ENCODE measurements at regions not wholly inside any gene's neighbourhood (a gene's known extent, or its start where the extent isn't known, plus 50 kb on each side); places are given as distances from the start of the nearest gene placed in this dataset.

DNA sequence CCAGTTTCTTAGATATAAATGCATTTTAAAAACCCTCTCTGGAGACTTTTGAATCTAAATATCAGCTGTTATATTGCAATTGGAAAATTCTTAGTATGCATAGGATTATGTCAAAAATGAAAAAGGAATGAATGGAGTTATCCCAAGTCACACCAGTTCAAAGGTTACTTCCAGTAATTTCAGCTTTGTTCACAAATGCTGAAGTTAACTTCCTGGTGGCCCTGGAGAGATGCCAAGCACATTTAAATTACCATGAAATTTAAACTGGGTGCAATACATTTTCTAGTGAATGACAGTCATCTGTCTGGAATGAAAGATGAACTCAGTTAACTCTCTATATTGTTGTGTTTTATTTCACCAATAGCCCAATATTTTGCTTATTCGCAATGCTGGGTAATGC is 753.9 kb downstream of the SUCLG1 start:
- no peak for DNase-seq (ENCODE audit: low read depth)
- TF ChIP-seq, protein P1, sequence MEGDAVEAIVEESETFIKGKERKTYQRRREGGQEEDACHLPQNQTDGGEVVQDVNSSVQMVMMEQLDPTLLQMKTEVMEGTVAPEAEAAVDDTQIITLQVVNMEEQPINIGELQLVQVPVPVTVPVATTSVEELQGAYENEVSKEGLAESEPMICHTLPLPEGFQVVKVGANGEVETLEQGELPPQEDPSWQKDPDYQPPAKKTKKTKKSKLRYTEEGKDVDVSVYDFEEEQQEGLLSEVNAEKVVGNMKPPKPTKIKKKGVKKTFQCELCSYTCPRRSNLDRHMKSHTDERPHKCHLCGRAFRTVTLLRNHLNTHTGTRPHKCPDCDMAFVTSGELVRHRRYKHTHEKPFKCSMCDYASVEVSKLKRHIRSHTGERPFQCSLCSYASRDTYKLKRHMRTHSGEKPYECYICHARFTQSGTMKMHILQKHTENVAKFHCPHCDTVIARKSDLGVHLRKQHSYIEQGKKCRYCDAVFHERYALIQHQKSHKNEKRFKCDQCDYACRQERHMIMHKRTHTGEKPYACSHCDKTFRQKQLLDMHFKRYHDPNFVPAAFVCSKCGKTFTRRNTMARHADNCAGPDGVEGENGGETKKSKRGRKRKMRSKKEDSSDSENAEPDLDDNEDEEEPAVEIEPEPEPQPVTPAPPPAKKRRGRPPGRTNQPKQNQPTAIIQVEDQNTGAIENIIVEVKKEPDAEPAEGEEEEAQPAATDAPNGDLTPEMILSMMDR (IDR thresholded peaks at IDR 0.05; ENCODE audit: control insufficient read depth, insufficient read depth, low read depth, low read length, missing control alignments) = no peak
- no peak overlapping the region for H3K4me3 ChIP-seq (ENCODE audit: control insufficient read depth, low read depth, low read length)

DNA sequence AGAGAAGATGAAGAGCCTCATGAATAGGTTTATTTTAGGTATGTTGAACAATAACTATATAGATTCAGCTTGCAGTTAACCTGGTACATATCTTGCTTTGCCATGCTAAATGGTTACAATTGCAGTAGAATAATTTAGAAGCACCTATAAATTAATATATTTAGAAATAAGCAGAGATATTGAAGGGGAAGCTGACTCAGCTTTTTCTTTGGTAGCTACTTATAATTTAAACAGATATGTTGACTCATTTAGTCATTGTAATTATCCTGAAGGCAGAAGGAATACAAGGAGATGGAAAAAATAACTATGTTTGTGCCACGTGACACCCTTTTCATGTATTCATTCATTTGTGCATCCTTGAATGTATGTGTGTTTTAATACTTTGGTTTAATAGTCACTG is 755.5 kb downstream of the SUCLG1 start:
- DNase-seq (ENCODE audit: low read depth) = no peak
- H3K4me3 ChIP-seq (ENCODE audit: control insufficient read depth, low read depth, low read length) = no peak overlapping the region
- TF ChIP-seq, protein P1 (IDR thresholded peaks at IDR 0.05; ENCODE audit: control insufficient read depth, insufficient read depth, low read depth, low read length, missing control alignments) = no peak

DNA sequence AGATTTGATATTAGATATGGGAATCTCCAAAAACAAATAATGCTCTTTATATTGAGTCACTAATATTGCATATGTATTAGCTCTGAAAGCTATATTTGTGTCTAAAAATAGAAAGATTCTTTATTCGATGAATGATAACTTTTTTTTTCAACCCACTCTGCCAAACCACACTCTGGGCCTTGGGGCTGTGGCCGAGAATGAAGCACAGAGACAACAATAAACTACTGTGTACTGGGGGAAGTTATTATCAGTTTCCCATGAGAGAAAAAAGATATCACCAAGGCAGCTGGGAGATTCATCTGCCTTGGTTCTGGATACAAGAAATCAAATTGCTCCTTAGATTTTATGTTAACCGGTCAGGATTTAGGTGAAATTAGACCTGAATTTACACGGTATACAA is 762.2 kb downstream of the SUCLG1 start:
- DNase-seq (ENCODE audit: low read depth) = no peak
- no peak overlapping the region for H3K4me3 ChIP-seq (ENCODE audit: control insufficient read depth, low read depth, low read length)
- TF ChIP-seq, protein P1 (IDR thresholded peaks at IDR 0.05; ENCODE audit: control insufficient read depth, insufficient read depth, low read depth, low read length, missing control alignments) = no peak

DNA sequence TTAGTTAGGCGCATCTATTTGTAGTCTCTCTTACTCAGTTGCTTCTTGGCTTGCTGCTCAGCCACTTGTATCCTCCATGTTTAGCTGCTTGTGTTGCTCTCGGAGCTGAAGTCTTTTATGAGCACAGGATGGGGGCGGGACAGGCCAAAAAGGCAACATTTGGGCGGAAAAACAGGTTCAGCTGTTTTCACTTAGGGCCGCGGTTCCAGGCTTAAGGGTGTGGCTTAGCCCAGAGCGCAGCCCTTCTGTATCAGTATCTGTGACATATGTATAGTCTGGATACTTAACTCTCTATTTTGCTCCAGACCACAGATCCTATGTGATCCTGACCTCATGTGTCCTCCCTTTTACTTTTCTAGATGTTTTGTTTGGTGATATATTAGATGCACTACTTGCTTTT is 763.5 kb downstream of the SUCLG1 start:
- TF ChIP-seq, protein P1 (IDR thresholded peaks at IDR 0.05; ENCODE audit: control insufficient read depth, insufficient read depth, low read depth, low read length, missing control alignments) = no peak
- DNase-seq (ENCODE audit: low read depth) = no peak
- H3K4me3 ChIP-seq (ENCODE audit: control insufficient read depth, low read depth, low read length) = no peak overlapping the region

DNA sequence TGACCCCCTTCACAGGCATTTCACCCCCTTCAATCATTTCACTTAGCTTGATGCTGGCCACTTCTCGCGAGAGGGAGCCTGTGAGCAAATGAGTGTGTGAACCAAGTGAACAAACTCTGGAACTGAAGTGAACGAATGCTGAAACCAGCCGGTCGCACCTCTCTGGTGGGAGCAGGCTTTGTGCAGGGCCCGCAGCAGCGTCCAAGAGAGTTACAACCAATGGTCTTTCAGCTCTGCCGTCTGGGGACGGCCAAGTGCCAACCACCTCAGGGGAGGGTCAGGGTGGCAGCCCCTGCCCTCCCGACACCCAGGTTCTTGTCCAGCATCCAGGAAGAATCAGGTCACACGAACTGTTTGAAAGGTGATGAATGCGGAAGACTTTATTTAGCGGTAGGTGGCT is 764.0 kb downstream of the SUCLG1 start:
- no peak overlapping the region for H3K4me3 ChIP-seq (ENCODE audit: control insufficient read depth, low read depth, low read length)
- TF ChIP-seq, protein P1 (IDR thresholded peaks at IDR 0.05; ENCODE audit: control insufficient read depth, insufficient read depth, low read depth, low read length, missing control alignments) = no peak
- DNase-seq (ENCODE audit: low read depth) = no peak

DNA sequence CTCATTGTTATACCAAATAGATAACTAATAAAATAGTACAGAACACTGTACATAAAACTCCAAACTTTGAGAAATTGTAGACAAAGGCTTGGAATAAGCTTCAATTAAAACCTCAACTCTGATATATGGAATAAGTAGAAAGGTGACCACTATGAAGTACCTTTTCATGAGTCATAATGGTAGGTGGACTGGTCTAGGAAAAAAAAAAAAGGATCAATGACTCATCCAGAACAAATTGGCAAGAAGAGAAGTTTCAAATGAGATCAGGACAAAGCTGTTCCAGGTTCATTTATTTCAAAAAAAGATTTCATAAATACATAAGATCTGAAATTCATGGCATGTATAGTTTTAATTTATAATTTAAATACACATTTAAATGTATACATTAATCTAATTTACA is 769.7 kb downstream of the SUCLG1 start:
- no peak overlapping the region for H3K4me3 ChIP-seq (ENCODE audit: control insufficient read depth, low read depth, low read length)
- TF ChIP-seq, protein P1 (IDR thresholded peaks at IDR 0.05; ENCODE audit: control insufficient read depth, insufficient read depth, low read depth, low read length, missing control alignments) = no peak
- DNase-seq (ENCODE audit: low read depth) = no peak

DNA sequence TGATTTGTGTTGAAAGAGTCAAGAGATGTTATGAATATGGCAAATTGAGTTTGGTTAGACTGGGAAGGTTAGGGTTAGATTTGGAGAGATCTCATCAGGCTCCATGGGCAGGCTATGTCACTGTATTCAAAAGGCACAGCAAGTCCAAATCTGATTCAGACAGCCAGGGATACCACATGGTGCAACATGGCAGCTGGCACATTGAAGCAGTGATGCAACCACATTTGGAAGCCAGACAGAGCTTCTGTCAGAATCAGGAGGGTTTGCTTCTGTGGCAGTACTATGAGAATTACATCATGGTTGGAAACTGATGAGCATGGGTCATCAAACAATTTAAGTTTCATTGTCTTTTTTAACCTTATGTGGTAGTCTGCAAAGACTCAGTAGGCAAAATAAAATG is 772.2 kb downstream of the SUCLG1 start:
- TF ChIP-seq, protein P1 (IDR thresholded peaks at IDR 0.05; ENCODE audit: control insufficient read depth, insufficient read depth, low read depth, low read length, missing control alignments) = no peak
- DNase-seq (ENCODE audit: low read depth) = no peak
- no peak overlapping the region for H3K4me3 ChIP-seq (ENCODE audit: control insufficient read depth, low read depth, low read length)
